SU-DHL-6 (cell line): ENCODE measurements at regions not wholly inside any gene's neighbourhood (a gene's known extent, or its start where the extent isn't known, plus 50 kb on each side); places are given as distances from the start of the nearest gene placed in this dataset.

Experiments
- EZH2phosphoT487 ChIP-seq: fragments of 200-600 bp; sonication (generic), shearing (Covaris generic); conservative IDR thresholded peaks from 2 replicates; pipeline ENCODE4 v1.6.1; 2018; ENCODE audit warnings: mild to moderate bottlenecking, antibody characterized with exemption, low read length, moderate library complexity, mixed read lengths
- TF ChIP-seq, protein P1 (sequence below): fragments of 200-600 bp; sonication (generic); IDR thresholded peaks from one replicate; pipeline ENCODE4 v1.5.1; 2017; ENCODE audit warnings: antibody characterized with exemption, mild to moderate bottlenecking, low read length, moderate library complexity; ENCODE audit not compliant: insufficient read depth, poor library complexity, severe bottlenecking

DNA sequence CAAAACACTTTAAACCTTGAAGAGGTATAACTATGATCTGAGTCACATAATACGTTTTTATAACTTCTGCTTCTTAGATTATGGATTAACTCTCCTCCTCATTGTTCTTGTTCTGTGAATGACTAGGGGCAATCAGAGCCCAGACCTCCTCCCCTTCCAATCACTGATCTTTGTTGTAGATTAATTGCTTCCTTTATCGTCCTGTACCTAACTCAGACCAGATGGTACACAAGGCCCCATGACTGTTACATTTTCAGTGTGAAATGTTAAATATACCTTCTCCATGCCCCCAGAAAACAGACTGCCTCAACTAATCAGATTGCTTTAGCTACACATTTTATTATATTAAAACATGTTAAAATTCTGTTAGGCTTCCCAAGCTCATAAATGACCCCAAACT, 211.7 kb downstream of the RNF152 start:
- TF ChIP-seq, protein P1, sequence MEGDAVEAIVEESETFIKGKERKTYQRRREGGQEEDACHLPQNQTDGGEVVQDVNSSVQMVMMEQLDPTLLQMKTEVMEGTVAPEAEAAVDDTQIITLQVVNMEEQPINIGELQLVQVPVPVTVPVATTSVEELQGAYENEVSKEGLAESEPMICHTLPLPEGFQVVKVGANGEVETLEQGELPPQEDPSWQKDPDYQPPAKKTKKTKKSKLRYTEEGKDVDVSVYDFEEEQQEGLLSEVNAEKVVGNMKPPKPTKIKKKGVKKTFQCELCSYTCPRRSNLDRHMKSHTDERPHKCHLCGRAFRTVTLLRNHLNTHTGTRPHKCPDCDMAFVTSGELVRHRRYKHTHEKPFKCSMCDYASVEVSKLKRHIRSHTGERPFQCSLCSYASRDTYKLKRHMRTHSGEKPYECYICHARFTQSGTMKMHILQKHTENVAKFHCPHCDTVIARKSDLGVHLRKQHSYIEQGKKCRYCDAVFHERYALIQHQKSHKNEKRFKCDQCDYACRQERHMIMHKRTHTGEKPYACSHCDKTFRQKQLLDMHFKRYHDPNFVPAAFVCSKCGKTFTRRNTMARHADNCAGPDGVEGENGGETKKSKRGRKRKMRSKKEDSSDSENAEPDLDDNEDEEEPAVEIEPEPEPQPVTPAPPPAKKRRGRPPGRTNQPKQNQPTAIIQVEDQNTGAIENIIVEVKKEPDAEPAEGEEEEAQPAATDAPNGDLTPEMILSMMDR: no peak
- TF ChIP-seq EZH2phosphoT487: no peak
